Stimulated activated CD4-positive, alpha-beta T cell treated with anti-CD3 and anti-CD28 coated beads, Interleukin-15, amount 100 ng/mL, for 48 hours (primary cell): ENCODE measurements at regions not wholly inside any gene's neighbourhood (a gene's known extent, or its start where the extent isn't known, plus 50 kb on each side); places are given as distances from the start of the nearest gene placed in this dataset.
"Not testable (repeated sequence)": the region's sequence is repeated elsewhere in the genome, so short reads cannot be mapped to it uniquely, and the experiment has no call there.

Source experiments
- DNase-seq, 2 donors: peaks; one replicate each; pipeline ENCODE4 v3.0.0-alpha.2; 2020; ENCODE audit warnings: low read depth in 2 of 2

DNA sequence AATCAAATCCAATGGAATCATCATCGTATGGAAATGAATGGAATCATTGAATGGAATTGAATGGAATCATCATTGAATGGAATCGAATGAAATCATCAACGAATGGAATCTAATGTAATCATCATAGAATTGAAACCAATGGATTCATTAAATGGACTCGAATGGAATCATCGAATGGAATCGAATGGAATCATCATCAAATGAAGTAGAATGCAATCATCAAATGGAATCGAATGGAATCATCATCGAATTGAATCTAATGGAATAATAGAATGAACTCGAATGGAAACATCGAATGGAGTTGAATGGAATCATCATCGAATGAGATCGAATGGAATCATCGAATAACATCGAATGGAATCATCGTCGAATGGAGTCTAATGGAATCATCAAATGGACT is 232.8 kb downstream of the SHCBP1 start:
- not testable (repeated sequence) for DNase-seq

DNA sequence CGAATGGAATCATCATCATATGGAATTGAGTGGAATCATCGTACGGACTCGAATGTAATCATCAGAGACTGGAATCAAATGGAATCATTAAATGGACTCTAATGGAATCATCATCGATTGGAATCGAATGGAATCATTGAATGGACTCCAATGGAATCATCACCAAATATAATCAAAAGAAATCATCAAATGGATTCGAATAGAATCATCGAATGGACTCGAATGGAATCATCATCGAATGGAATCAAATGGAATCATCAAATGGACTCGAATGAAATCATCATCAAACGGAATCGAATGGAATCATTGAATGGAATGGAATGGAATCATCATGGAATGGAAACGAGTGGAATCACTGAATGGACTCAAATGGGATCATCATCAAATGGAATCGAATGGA is 233.5 kb downstream of the SHCBP1 start:
- not testable (repeated sequence) for DNase-seq

GRCh38 chr16:46386805-46387620 is 234.2 kb downstream of the SHCBP1 start:
- DNase-seq = not testable (repeated sequence)

DNA sequence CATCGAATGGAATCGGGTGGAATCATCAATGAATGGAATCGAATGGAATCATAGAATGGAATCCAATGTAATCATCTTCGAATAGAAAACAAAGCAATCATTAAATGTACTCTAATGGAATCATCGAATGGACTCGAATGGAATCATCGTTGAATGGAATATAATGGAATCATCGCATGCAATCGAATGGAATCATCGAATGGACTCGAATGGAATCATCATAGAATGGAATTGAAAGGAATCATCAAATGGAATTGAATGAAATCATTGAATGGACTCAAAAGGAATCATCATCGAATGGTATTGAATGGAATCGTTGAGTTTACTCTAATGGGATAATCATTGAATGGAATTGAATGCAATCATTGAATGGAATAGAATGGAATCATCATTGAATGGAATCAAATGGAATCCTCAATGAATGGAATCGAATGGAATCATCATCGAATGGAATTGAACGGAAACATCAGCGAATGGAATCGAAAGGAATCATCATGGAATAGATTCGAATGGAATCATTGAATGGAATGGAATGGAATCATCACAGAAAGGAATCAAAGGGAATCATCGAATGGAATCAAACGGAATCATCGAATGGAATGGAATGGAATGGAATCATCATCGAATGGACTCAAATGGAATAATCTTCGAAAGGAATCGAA is 234.9 kb downstream of the SHCBP1 start:
- not testable (repeated sequence) for DNase-seq

- not testable (repeated sequence) for DNase-seq
Observed at GRCh38 chr16:46384285-46385061, 236.7 kb downstream of the SHCBP1 start.

- not testable (repeated sequence) for DNase-seq
Observed at GRCh38 chr16:46383581-46383980, 237.6 kb downstream of the SHCBP1 start.

DNA sequence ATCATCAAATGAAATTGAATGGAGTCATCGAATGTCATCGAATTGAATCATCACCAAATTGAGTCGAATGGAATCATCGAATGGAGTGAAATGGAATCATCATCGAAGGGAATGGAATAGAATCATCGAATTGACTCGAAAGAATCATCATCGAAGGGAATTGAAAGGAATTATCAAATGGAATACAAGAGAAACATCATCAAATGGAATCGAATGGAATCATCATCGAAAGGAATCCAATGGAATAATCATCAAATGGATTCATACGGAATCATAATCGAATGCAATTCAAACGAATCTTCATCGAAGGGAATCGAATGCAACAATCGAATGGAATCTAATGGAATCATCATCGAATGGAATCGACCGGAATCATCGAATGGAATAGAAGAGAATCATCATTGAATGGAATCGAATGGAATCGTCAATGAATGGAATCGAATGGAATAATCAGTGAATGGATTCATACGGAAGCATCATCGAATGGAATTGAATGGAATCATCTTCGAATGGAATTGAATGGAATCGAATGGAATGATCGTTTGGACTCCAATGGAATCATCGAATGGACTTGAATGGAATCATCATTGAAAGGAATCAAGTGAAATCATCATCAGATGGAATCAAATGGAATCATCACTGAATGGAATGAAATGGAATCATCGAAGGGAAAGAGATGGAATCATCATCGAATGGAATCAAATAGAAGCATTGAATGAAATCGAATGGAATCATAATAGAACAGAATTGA is 238.2 kb downstream of the SHCBP1 start:
- not testable (repeated sequence) for DNase-seq

- DNase-seq = not testable (repeated sequence)
Observed at GRCh38 chr16:46382079-46382478, 239.1 kb downstream of the SHCBP1 start.

GRCh38 chr16:46381344-46381743 is 239.8 kb downstream of the SHCBP1 start:
- not testable (repeated sequence) for DNase-seq
